ENCODE measurements at regions not wholly inside any gene's neighbourhood (a gene's known extent, or its start where the extent isn't known, plus 50 kb on each side); places are given as distances from the start of the nearest gene placed in this dataset.

GRCh38 chr2:66696374-66696773 lies 261.4 kb downstream of the MEIS1 start:
- H3K4me3 Mint-ChIP-seq: no peak overlapping the region
- H3K27ac Mint-ChIP-seq: no peak overlapping the region
- H3K4me1 Mint-ChIP-seq (ENCODE audit: low read depth in 2 of 2): no peaks in the 10 kb centered on the region
- no peaks in the 10 kb centered on the region for H3K36me3 Mint-ChIP-seq
- H3K9me3 Mint-ChIP-seq: no peaks in the 10 kb centered on the region
- ATAC-seq (no peak), DNase-seq (ENCODE audit: low spot score) (no peak)
- H3K27me3 Mint-ChIP-seq: no peaks in the 10 kb centered on the region

GRCh38 chr2:66696886-66697285 lies 262.0 kb downstream of the MEIS1 start:
- Mint-ChIP-seq H3K4me3 (no peak overlapping the region), H3K36me3 (no peaks in the 10 kb centered on the region), H3K27ac (no peak overlapping the region), H3K9me3 (no peaks in the 10 kb centered on the region), H3K27me3 (no peaks in the 10 kb centered on the region), H3K4me1 (ENCODE audit: low read depth in 2 of 2) (no peaks in the 10 kb centered on the region)
- no peak for DNase-seq (ENCODE audit: low spot score)
- ATAC-seq: no peak

GRCh38 chr2:66697366-66697765 lies 262.4 kb downstream of the MEIS1 start:
- no peaks in the 10 kb centered on the region for H3K36me3 Mint-ChIP-seq
- no peak for ATAC-seq
- H3K4me1 Mint-ChIP-seq (ENCODE audit: low read depth in 2 of 2): no peaks in the 10 kb centered on the region
- no peaks in the 10 kb centered on the region for H3K9me3 Mint-ChIP-seq
- no peak overlapping the region for H3K27ac Mint-ChIP-seq
- H3K4me3 Mint-ChIP-seq: no peak overlapping the region
- H3K27me3 Mint-ChIP-seq: no peaks in the 10 kb centered on the region
- DNase-seq (ENCODE audit: low spot score): no peak

- no peaks in the 10 kb centered on the region for H3K9me3 Mint-ChIP-seq
- H3K27me3 Mint-ChIP-seq: no peaks in the 10 kb centered on the region
- no peaks in the 10 kb centered on the region for H3K4me1 Mint-ChIP-seq (ENCODE audit: low read depth in 2 of 2)
- H3K27ac Mint-ChIP-seq: no peak overlapping the region
- ATAC-seq (no peak), DNase-seq (ENCODE audit: low spot score) (no peak)
- no peak overlapping the region for H3K4me3 Mint-ChIP-seq
- no peaks in the 10 kb centered on the region for H3K36me3 Mint-ChIP-seq
Measured at GRCh38 chr2:66698091-66698490, 263.2 kb downstream of the MEIS1 start.

- DNase-seq (ENCODE audit: low spot score): no peak
- Mint-ChIP-seq H3K9me3 (no peaks in the 10 kb centered on the region), H3K4me3 (no peak overlapping the region), H3K4me1 (ENCODE audit: low read depth in 2 of 2) (no peaks in the 10 kb centered on the region), H3K36me3 (no peaks in the 10 kb centered on the region), H3K27me3 (no peaks in the 10 kb centered on the region), H3K27ac (no peak overlapping the region)
- no peak for ATAC-seq
Measured at GRCh38 chr2:66698576-66699239, 263.8 kb downstream of the MEIS1 start.

- no peaks in the 10 kb centered on the region for H3K36me3 Mint-ChIP-seq
- H3K27me3 Mint-ChIP-seq: no peaks in the 10 kb centered on the region
- no peak overlapping the region for H3K4me3 Mint-ChIP-seq
- no peak for DNase-seq (ENCODE audit: low spot score)
- H3K4me1 Mint-ChIP-seq (ENCODE audit: low read depth in 2 of 2): no peaks in the 10 kb centered on the region
- ATAC-seq: no peak
- no peaks in the 10 kb centered on the region for H3K9me3 Mint-ChIP-seq
- H3K27ac Mint-ChIP-seq: no peak overlapping the region
Measured at GRCh38 chr2:66699416-66699792, 264.5 kb downstream of the MEIS1 start.

GRCh38 chr2:66699793-66700676 lies 265.1 kb downstream of the MEIS1 start:
- H3K4me1 Mint-ChIP-seq (ENCODE audit: low read depth in 2 of 2): no peaks in the 10 kb centered on the region
- DNase-seq (ENCODE audit: low spot score) (no peak), ATAC-seq (no peak)
- H3K4me3 Mint-ChIP-seq: no peak overlapping the region
- H3K27me3 Mint-ChIP-seq: no peaks in the 10 kb centered on the region
- no peak overlapping the region for H3K27ac Mint-ChIP-seq
- H3K36me3 Mint-ChIP-seq: no peaks in the 10 kb centered on the region
- H3K9me3 Mint-ChIP-seq: no peaks in the 10 kb centered on the region

GRCh38 chr2:66700677-66701066 lies 265.7 kb downstream of the MEIS1 start:
- H3K9me3 Mint-ChIP-seq: peaks cover 4% of the 10 kb centered on the region
- H3K27me3 Mint-ChIP-seq: peaks cover 0 to 2% of the 10 kb centered on the region in 2 donors
- no peak overlapping the region for H3K4me3 Mint-ChIP-seq
- DNase-seq (ENCODE audit: low spot score): no peak
- no peaks in the 10 kb centered on the region for H3K4me1 Mint-ChIP-seq (ENCODE audit: low read depth in 2 of 2)
- H3K36me3 Mint-ChIP-seq: no peaks in the 10 kb centered on the region
- H3K27ac Mint-ChIP-seq: no peak overlapping the region
- no peak for ATAC-seq

GRCh38 chr2:66701251-66701650 lies 266.3 kb downstream of the MEIS1 start:
- H3K27me3 Mint-ChIP-seq: peaks cover 0 to 2% of the 10 kb centered on the region in 2 donors
- no peak overlapping the region for H3K4me3 Mint-ChIP-seq
- H3K36me3 Mint-ChIP-seq: no peaks in the 10 kb centered on the region
- H3K27ac Mint-ChIP-seq: no peak overlapping the region
- peaks cover 4% of the 10 kb centered on the region for H3K9me3 Mint-ChIP-seq
- DNase-seq (ENCODE audit: low spot score) (no peak), ATAC-seq (no peak)
- H3K4me1 Mint-ChIP-seq (ENCODE audit: low read depth in 2 of 2): no peaks in the 10 kb centered on the region

- Mint-ChIP-seq H3K9me3 (peaks cover 4% of the 10 kb centered on the region), H3K27ac (no peak overlapping the region), H3K4me1 (ENCODE audit: low read depth in 2 of 2) (no peaks in the 10 kb centered on the region), H3K27me3 (peaks cover 0 to 2% of the 10 kb centered on the region in 2 donors), H3K4me3 (no peak overlapping the region), H3K36me3 (no peaks in the 10 kb centered on the region)
- DNase-seq (ENCODE audit: low spot score) (no peak), ATAC-seq (no peak)
Measured at GRCh38 chr2:66701656-66702055, 266.7 kb downstream of the MEIS1 start.

- no peak overlapping the region for H3K27ac Mint-ChIP-seq
- DNase-seq (ENCODE audit: low spot score): no peak
- no peak overlapping the region for H3K4me3 Mint-ChIP-seq
- H3K27me3 Mint-ChIP-seq: peaks cover 0 to 2% of the 10 kb centered on the region in 2 donors
- ATAC-seq: no peak
- H3K4me1 Mint-ChIP-seq (ENCODE audit: low read depth in 2 of 2): no peaks in the 10 kb centered on the region
- no peaks in the 10 kb centered on the region for H3K36me3 Mint-ChIP-seq
- peaks cover 4% of the 10 kb centered on the region for H3K9me3 Mint-ChIP-seq
Measured at GRCh38 chr2:66702301-66702700, 267.4 kb downstream of the MEIS1 start.

- Mint-ChIP-seq H3K27me3 (peaks cover 0 to 2% of the 10 kb centered on the region in 2 donors), H3K36me3 (no peaks in the 10 kb centered on the region), H3K9me3 (peaks cover 4% of the 10 kb centered on the region), H3K27ac (no peak overlapping the region), H3K4me3 (no peak overlapping the region), H3K4me1 (ENCODE audit: low read depth in 2 of 2) (no peaks in the 10 kb centered on the region)
- DNase-seq (ENCODE audit: low spot score) (no peak), ATAC-seq (no peak)
Measured at GRCh38 chr2:66704786-66705185, 269.9 kb downstream of the MEIS1 start.

- DNase-seq (ENCODE audit: low spot score): no peak
- Mint-ChIP-seq H3K27ac (no peak overlapping the region), H3K4me3 (no peak overlapping the region), H3K4me1 (ENCODE audit: low read depth in 2 of 2) (no peaks in the 10 kb centered on the region), H3K36me3 (no peaks in the 10 kb centered on the region), H3K27me3 (no peaks in the 10 kb centered on the region), H3K9me3 (peaks cover 7% of the 10 kb centered on the region)
- no peak for ATAC-seq
Measured at GRCh38 chr2:66714610-66715009, 279.7 kb downstream of the MEIS1 start.

- peaks cover 4% of the 10 kb centered on the region for H3K9me3 Mint-ChIP-seq
- H3K4me3 Mint-ChIP-seq: no peak overlapping the region
- H3K27me3 Mint-ChIP-seq: no peaks in the 10 kb centered on the region
- DNase-seq (ENCODE audit: low spot score) (no peak), ATAC-seq (no peak)
- no peaks in the 10 kb centered on the region for H3K36me3 Mint-ChIP-seq
- no peak overlapping the region for H3K27ac Mint-ChIP-seq
- H3K4me1 Mint-ChIP-seq (ENCODE audit: low read depth in 2 of 2): no peaks in the 10 kb centered on the region
Measured at GRCh38 chr2:66717218-66717905, 282.4 kb downstream of the MEIS1 start.

Measured in natural killer cell treated with Interleukin-12 subunit alpha and Interleukin-12 subunit beta and Interleukin-15 and Interleukin-18, amount 100 ng/mL, for 72 hours (primary cell).